H1 (cell line): ENCODE measurements at regions not wholly inside any gene's neighbourhood (a gene's known extent, or its start where the extent isn't known, plus 50 kb on each side); places are given as distances from the start of the nearest gene placed in this dataset.

Experiments
- CTCF ChIA-PET: fragments of 300-600 bp; sonication (Branson Sonifier 250); formaldehyde crosslinking; loops from one replicate; lab custom pipeline; 2021; ENCODE audit not compliant: partially characterized antibody; lab: Charles Lee
- POLR2A ChIA-PET: fragments of 300-600 bp; sonication (Branson Sonifier 250); formaldehyde crosslinking; loops from one replicate; lab custom pipeline; 2021; ENCODE audit warnings: inconsistent platforms; ENCODE audit not compliant: partially characterized antibody; lab: Charles Lee
- DNase-seq, 2 experiments: peaks; one replicate each; pipeline versions ENCODE4 v3.0.0 to v3.0.0-alpha.2; 2010 to 2022; ENCODE audit warnings: low spot score in 2 of 2, low read depth in 1 of 2, mixed read lengths in 1 of 2
- FAIRE-seq: peaks from 2 replicates; lab custom pipeline; 2011; peaks lifted over from hg19 to GRCh38; lab: Jason Lieb, UNC
- H2AFZ ChIP-seq: 2 replicates; pipeline ENCODE4 v1.8.1; 2012; ENCODE audit warnings: low read length, inconsistent platforms
- H2AK5ac ChIP-seq: 2 replicates; pipeline ENCODE4 v1.6.1; 2013; ENCODE audit warnings: low read depth, low read length
- H2BK120ac ChIP-seq: replicated peaks from 2 replicates; pipeline ENCODE3; 2013; ENCODE audit warnings: low read depth, low read length, inconsistent platforms
- H2BK12ac ChIP-seq: 2 replicates; pipeline ENCODE4 v1.6.1; 2013; ENCODE audit warnings: low read depth, low read length
- H2BK15ac ChIP-seq: 2 replicates; pipeline ENCODE4 v1.6.1; 2013; ENCODE audit warnings: low read length
- H2BK20ac ChIP-seq: 2 replicates; pipeline ENCODE4 v1.6.1; 2013; ENCODE audit warnings: low read length
- H2BK5ac ChIP-seq: 2 replicates; pipeline ENCODE4 v1.6.1; 2013; ENCODE audit warnings: low read depth, low read length
- H3K14ac ChIP-seq: 2 replicates; pipeline ENCODE4 v1.6.1; 2013; ENCODE audit warnings: inconsistent platforms; ENCODE audit not compliant: insufficient read length
- H3K18ac ChIP-seq: 2 replicates; pipeline ENCODE4 v1.6.1; 2013; ENCODE audit warnings: low read length; ENCODE audit errors: extremely low read depth
- H3K23ac ChIP-seq: 2 replicates; pipeline ENCODE4 v1.6.1; 2013; ENCODE audit warnings: inconsistent platforms; ENCODE audit not compliant: insufficient read length
- H3K23me2 ChIP-seq: 2 replicates; pipeline ENCODE4 v1.6.1; 2013; ENCODE audit warnings: low read depth, low read length
- H3K27ac ChIP-seq: 2 replicates; pipeline ENCODE4 v1.6.1; 2011; ENCODE audit warnings: low read depth, low read length, inconsistent platforms
- H3K27me3 ChIP-seq, 4 experiments: replicated peaks in 1 of 4; 1 replicate in 1 of 4; 2 replicates in 3 of 4; pipeline versions ENCODE4 v1.6.1 to v1.8.1; 2011 to 2013; ENCODE audit warnings: low read length in 3 of 4, mild to moderate bottlenecking in 3 of 4, inconsistent platforms in 2 of 4, mixed read lengths in 2 of 4, moderate library complexity in 1 of 4; ENCODE audit not compliant: control insufficient read depth in 3 of 4, insufficient read depth in 3 of 4; ENCODE audit errors: extremely low read depth in 1 of 4
- H3K36me3 ChIP-seq, 4 experiments: 2 replicates each; pipeline versions ENCODE4 v1.6.1 to v1.8.1; 2011 to 2013; ENCODE audit warnings: mild to moderate bottlenecking in 4 of 4, low read length in 3 of 4, moderate library complexity in 2 of 4, control low read depth in 1 of 4, inconsistent platforms in 1 of 4; ENCODE audit not compliant: insufficient read depth in 4 of 4, control insufficient read depth in 2 of 4
- H3K4ac ChIP-seq: replicated peaks from 2 replicates; pipeline ENCODE3; 2013; ENCODE audit warnings: low read length, low read depth, mixed read lengths, inconsistent platforms; ENCODE audit not compliant: insufficient read length
- H3K4me1 ChIP-seq, 4 experiments: replicated peaks in 1 of 4; 1 replicate in 1 of 4; 2 replicates in 3 of 4; pipeline versions ENCODE4 v1.6.1 to v1.8.1; 2011 to 2013; ENCODE audit warnings: low read length in 3 of 4, inconsistent platforms in 2 of 4, mixed read lengths in 1 of 4; ENCODE audit not compliant: insufficient read depth in 4 of 4, control insufficient read depth in 3 of 4
- H3K4me2 ChIP-seq, 2 experiments: 2 replicates each; pipeline versions ENCODE4 v1.6.1 to v1.8.1; 2011 to 2013; ENCODE audit warnings: low read depth in 2 of 2, low read length in 2 of 2, control low read depth in 1 of 2, inconsistent platforms in 1 of 2, mild to moderate bottlenecking in 1 of 2; ENCODE audit not compliant: insufficient read depth in 1 of 2
- H3K4me3 ChIP-seq, 4 experiments: fragments of 200-600, 300-600 bp in 1 of 4; sonication (generic), shearing (Covaris generic), sonication (Bioruptor Twin) in 1 of 4; 2 replicates each; pipeline versions ENCODE4 v1.5.1 to v1.8.1; 2011 to 2016; ENCODE audit warnings: low read length in 4 of 4, low read depth in 3 of 4, control low read depth in 2 of 4, inconsistent platforms in 2 of 4, mild to moderate bottlenecking in 2 of 4, mixed read lengths in 1 of 4, moderate library complexity in 1 of 4; ENCODE audit not compliant: insufficient read depth in 2 of 4; ENCODE audit errors: extremely low read depth in 1 of 4
- H3K56ac ChIP-seq: replicated peaks from 2 replicates; pipeline ENCODE3; 2013; ENCODE audit warnings: low read depth, mild to moderate bottlenecking, mixed read lengths, low read length, inconsistent platforms; ENCODE audit not compliant: insufficient read length
- H3K79me1 ChIP-seq: 2 replicates; pipeline ENCODE4 v1.6.1; 2013; ENCODE audit warnings: low read depth, low read length, control low read depth
- H3K79me2 ChIP-seq, 2 experiments: 2 replicates each; pipeline versions ENCODE4 v1.6.1 to v1.8.1; 2012 to 2013; ENCODE audit warnings: low read length in 2 of 2, mild to moderate bottlenecking in 2 of 2, inconsistent platforms in 1 of 2; ENCODE audit not compliant: insufficient read depth in 2 of 2, control insufficient read depth in 1 of 2
- H3K9ac ChIP-seq, 4 experiments: replicated peaks in 1 of 4; 1 replicate in 1 of 4; 2 replicates in 3 of 4; pipeline versions ENCODE4 v1.6.1 to v1.8.1; 2011 to 2013; ENCODE audit warnings: low read depth in 3 of 4, low read length in 3 of 4, control low read depth in 2 of 4, mild to moderate bottlenecking in 2 of 4, moderate library complexity in 2 of 4, inconsistent platforms in 1 of 4; ENCODE audit errors: extremely low read depth in 1 of 4
- H3K9me3 ChIP-seq, 2 experiments: 2 replicates each; pipeline versions ENCODE4 v1.6.1 to v1.8.1; 2012 to 2013; ENCODE audit warnings: mild to moderate bottlenecking in 2 of 2, moderate library complexity in 2 of 2, control low read depth in 1 of 2, inconsistent platforms in 1 of 2, low read depth in 1 of 2, low read length in 1 of 2, mixed read lengths in 1 of 2; ENCODE audit not compliant: insufficient read depth in 2 of 2
- H4K20me1 ChIP-seq, 2 experiments: replicated peaks in 1 of 2; 2 replicates each; pipeline versions ENCODE3 to v1.8.1; 2011 to 2013; ENCODE audit warnings: inconsistent platforms in 2 of 2, low read length in 2 of 2, mild to moderate bottlenecking in 1 of 2; ENCODE audit not compliant: insufficient read depth in 2 of 2, control insufficient read depth in 1 of 2
- H4K5ac ChIP-seq: 2 replicates; pipeline ENCODE4 v1.6.1; 2013; ENCODE audit warnings: low read length, low read depth, mixed read lengths, inconsistent platforms; ENCODE audit not compliant: insufficient read length
- H4K8ac ChIP-seq: 2 replicates; pipeline ENCODE4 v1.8.0; 2013; ENCODE audit warnings: mild to moderate bottlenecking, moderate library complexity, low read length, inconsistent platforms; ENCODE audit not compliant: insufficient read depth; ENCODE audit errors: extremely low read depth
- H4K91ac ChIP-seq: replicated peaks from 2 replicates; pipeline ENCODE3; 2013; ENCODE audit warnings: low read length, mixed read lengths, inconsistent platforms; ENCODE audit not compliant: insufficient read length
- CREB1 ChIP-seq: IDR thresholded peaks from 2 replicates; pipeline ENCODE4 v1.6.1; 2012; ENCODE audit warnings: inconsistent platforms
- EGR1 ChIP-seq: IDR thresholded peaks from 2 replicates; pipeline ENCODE4 v1.6.1; 2011; ENCODE audit warnings: low read depth, low read length, borderline replicate concordance
- EZH2 ChIP-seq: fragments of 200-600 bp; sonication (generic); IDR thresholded peaks from 2 replicates; pipeline ENCODE4 v1.7.1; 2012; ENCODE audit warnings: low read depth, mild to moderate bottlenecking, moderate library complexity, low read length, inconsistent platforms; ENCODE audit not compliant: severe bottlenecking
- MAFK ChIP-seq: IDR thresholded peaks from 2 replicates; pipeline ENCODE4 v1.6.1; 2012; ENCODE audit warnings: low read depth, mild to moderate bottlenecking, improper control_type of control experiment, low read length
- MAX ChIP-seq: IDR thresholded peaks from 2 replicates; pipeline ENCODE4 v1.6.1; 2012; ENCODE audit warnings: inconsistent platforms
- POLR2A ChIP-seq, 2 experiments: IDR thresholded peaks; 1 replicate in 1 of 2; 2 replicates in 1 of 2; pipeline ENCODE4 v1.6.1; 2011; ENCODE audit warnings: low read depth in 2 of 2, low read length in 2 of 2, mild to moderate bottlenecking in 2 of 2; ENCODE audit errors: control extremely low read depth in 1 of 2
- POLR2AphosphoS5 ChIP-seq: IDR thresholded peaks from 2 replicates; pipeline ENCODE4 v1.6.1; 2011; ENCODE audit warnings: low read depth, low read length
- RAD21 ChIP-seq, 2 experiments: IDR thresholded peaks in 1 of 2; conservative IDR thresholded peaks in 1 of 2; 2 replicates each; pipeline ENCODE4 v1.6.1; 2011; ENCODE audit warnings: low read depth in 2 of 2, low read length in 2 of 2, improper control_type of control experiment in 1 of 2, inconsistent platforms in 1 of 2, mild to moderate bottlenecking in 1 of 2, moderate library complexity in 1 of 2
- RXRA ChIP-seq: IDR thresholded peaks from 2 replicates; pipeline ENCODE4 v1.6.1; 2011; ENCODE audit warnings: low read depth, mild to moderate bottlenecking, low read length, moderate library complexity; ENCODE audit not compliant: insufficient read depth
- SUZ12 ChIP-seq: fragments of 200-600 bp; sonication (generic); IDR thresholded peaks from 2 replicates; pipeline ENCODE4 v1.6.1; 2012; ENCODE audit warnings: mild to moderate bottlenecking, inconsistent platforms, low read length, moderate library complexity, mixed read lengths
- WGBS, 2 experiments: shearing (Covaris generic) in 1 of 2; methylation state at CpG; one replicate each; pipeline versions ENCODE4 v1.1.6 to v1.1.7; 2013 to 2015; ENCODE audit warnings: low lambda C conversion rate in 2 of 2, mixed read lengths in 2 of 2, inconsistent platforms in 1 of 2, low coverage in 1 of 2, missing lambda C conversion rate in 1 of 2; ENCODE audit not compliant: insufficient replicate concordance in 2 of 2, insufficient coverage in 1 of 2, insufficient read length in 1 of 2; ENCODE audit errors: extremely low coverage in 1 of 2, missing lambda C conversion rate in 1 of 2; 5-methylcytosine and 5-hydroxymethylcytosine counted together

GRCh38 chr9:13397220-13397619 lies 117.7 kb upstream of the MPDZ start:
- 88% methylated on average over 4 of the region's 4 CpGs; no CpG with 5 or more reads in 1 of the 2 experiments for WGBS, 2 experiments

More at GRCh38 chr9:13397220-13397619, 117.7 kb upstream of the MPDZ start:
- no peak overlapping the region for H3K56ac ChIP-seq
- H3K18ac ChIP-seq = no peak overlapping the region
- no peak overlapping the region for H3K4me3 ChIP-seq
- ChIA-PET POLR2A (no interaction called here), CTCF (interaction anchor here (0.6 to 1.0 kb wide), 3 partner anchors 95 to 552 kb away, joined by 3 read pairs; no protein-coding TSS in a partner anchor)
- no peak overlapping the region for H2BK20ac ChIP-seq
- H3K79me1 ChIP-seq = no peaks in the 10 kb centered on the region
- H3K27ac ChIP-seq = no peak overlapping the region
- H4K5ac ChIP-seq = no peak overlapping the region
- no peak overlapping the region for H2BK15ac ChIP-seq
- H2AK5ac ChIP-seq = no peak overlapping the region
- H3K4me1 ChIP-seq = no peaks in the 10 kb centered on the region
- H3K36me3 ChIP-seq = no peaks in the 10 kb centered on the region
- H3K4ac ChIP-seq = no peak overlapping the region
- no peaks in the 10 kb centered on the region for H3K23me2 ChIP-seq
- H3K4me2 ChIP-seq = no peak overlapping the region
- H2BK12ac ChIP-seq = no peak overlapping the region
- no peak overlapping the region for H2BK120ac ChIP-seq
- no peak overlapping the region for H3K9ac ChIP-seq
- no peak overlapping the region for H3K23ac ChIP-seq
- H4K91ac ChIP-seq = no peak overlapping the region
- no peak overlapping the region for H2AFZ ChIP-seq
- no peaks in the 10 kb centered on the region for H3K9me3 ChIP-seq
- FAIRE-seq (no peak), DNase-seq (no peak)
- no peaks in the 10 kb centered on the region for H3K27me3 ChIP-seq
- no peak overlapping the region for H2BK5ac ChIP-seq
- no peaks in the 10 kb centered on the region for H3K79me2 ChIP-seq
- TF ChIP-seq MAX (no peak), SUZ12 (no peak), RAD21 (IDR thresholded peaks at IDR 0.05 in 1 of 2, conservative IDR thresholded peaks at IDR 0.05 in 1 of 2; ENCODE audit: low read depth in 2 of 2, low read length in 2 of 2) (no peak), POLR2AphosphoS5 (no peak), EZH2 (no peak), MAFK (no peak), POLR2A (IDR thresholded peaks at IDR 0.05; ENCODE audit: control extremely low read depth in 1 of 2, low read depth in 2 of 2, low read length in 2 of 2) (no peak), CREB1 (no peak), RXRA (no peak), EGR1 (no peak)
- H4K20me1 ChIP-seq = no peaks in the 10 kb centered on the region
- H4K8ac ChIP-seq = no peak overlapping the region
- no peak overlapping the region for H3K14ac ChIP-seq
